H1 (cell line): ENCODE measurements at regions not wholly inside any gene's neighbourhood (a gene's known extent, or its start where the extent isn't known, plus 50 kb on each side); places are given as distances from the start of the nearest gene placed in this dataset.

Source experiments
- ASH2L ChIP-seq: fragments of 200-600, 300-600 bp; sonication (generic); IDR thresholded peaks from one replicate; pipeline ENCODE4 v1.7.1; 2017; ENCODE audit warnings: low read length
- JUND ChIP-seq: IDR thresholded peaks from 2 replicates; pipeline ENCODE4 v1.6.1; 2011; ENCODE audit warnings: mild to moderate bottlenecking, improper control_type of control experiment, low read length
- POU5F1 ChIP-seq: IDR thresholded peaks from 2 replicates; pipeline ENCODE4 v1.6.1; 2011; ENCODE audit warnings: low read depth, mild to moderate bottlenecking, low read length, moderate library complexity

DNA sequence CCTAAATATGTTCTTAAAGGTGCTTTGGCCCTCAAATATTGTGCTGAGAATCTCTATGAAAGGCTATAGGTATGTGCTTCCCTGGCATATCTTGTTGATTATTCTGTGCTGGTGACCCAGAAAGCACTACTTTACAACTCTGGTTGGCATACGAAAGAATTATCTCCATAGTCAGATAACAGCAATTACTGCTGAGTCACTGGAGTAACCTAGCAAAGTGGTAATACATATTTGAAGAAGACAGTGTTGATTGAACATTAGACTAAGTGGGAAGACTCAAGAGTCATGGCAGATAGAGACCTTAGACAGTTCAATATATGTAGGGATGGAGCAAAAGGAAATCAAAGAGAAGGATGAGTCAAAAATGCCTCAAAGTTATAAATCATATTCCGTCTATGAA lies 1978.5 kb upstream of the LRRTM1 start (continued):
- TF ChIP-seq POU5F1 (no peak), ASH2L (no peak), JUND (no peak)
- TF ChIP-seq, all 59 proteins: peak for 0
